Ecto neural progenitor cell (in vitro differentiated cells): ENCODE measurements at regions not wholly inside any gene's neighbourhood (a gene's known extent, or its start where the extent isn't known, plus 50 kb on each side); places are given as distances from the start of the nearest gene placed in this dataset.

ENCODE experiments used
- DNase-seq: peaks from one replicate; pipeline ENCODE4 v3.0.0-alpha.2; 2018; ENCODE audit warnings: low spot score

GRCh38 chr5:2206293-2207108 is 323.8 kb upstream of the IRX4 start:
- DNase-seq = peak; percentile 71

- peak; percentile 51 for DNase-seq
Measured at GRCh38 chr5:2205596-2206226, 323.0 kb upstream of the IRX4 start.

GRCh38 chr5:2205185-2205585 is 322.5 kb upstream of the IRX4 start:
- DNase-seq = no peak

- DNase-seq = peak; percentile 42
Measured at GRCh38 chr5:2204366-2205184, 321.9 kb upstream of the IRX4 start.

GRCh38 chr5:2203774-2204173 is 321.0 kb upstream of the IRX4 start:
- peak; percentile 16 for DNase-seq

GRCh38 chr5:2201832-2202231 is 319.1 kb upstream of the IRX4 start:
- DNase-seq = peak; percentile 20

- DNase-seq = no peak
Measured at GRCh38 chr5:2201421-2201820, 318.7 kb upstream of the IRX4 start.

GRCh38 chr5:2201011-2201410 is 318.3 kb upstream of the IRX4 start:
- peak; percentile 29 for DNase-seq

- peak; percentile 48 for DNase-seq
Measured at GRCh38 chr5:2200261-2200950, 317.7 kb upstream of the IRX4 start.

- peak; percentile 29 for DNase-seq
Measured at GRCh38 chr5:2199697-2200096, 317.0 kb upstream of the IRX4 start.

- DNase-seq = peak; percentile 49
Measured at GRCh38 chr5:2196989-2197619, 314.4 kb upstream of the IRX4 start.

GRCh38 chr5:2196416-2196815 is 313.7 kb upstream of the IRX4 start:
- peak; percentile 33 for DNase-seq

- DNase-seq = no peak
Measured at GRCh38 chr5:2194949-2195348, 312.2 kb upstream of the IRX4 start.

GRCh38 chr5:2194236-2194555 is 311.5 kb upstream of the IRX4 start:
- DNase-seq = no peak

- DNase-seq = peak; percentile 28
Measured at GRCh38 chr5:2193542-2194235, 311.0 kb upstream of the IRX4 start.

- DNase-seq = peak; percentile 19
Measured at GRCh38 chr5:2193142-2193541, 310.4 kb upstream of the IRX4 start.

- DNase-seq = peak; percentile 36
Measured at GRCh38 chr5:2192496-2192895, 309.8 kb upstream of the IRX4 start.

- peak; percentile 27 for DNase-seq
Measured at GRCh38 chr5:2191972-2192371, 309.2 kb upstream of the IRX4 start.

- DNase-seq = peak; percentile 20
Measured at GRCh38 chr5:2190549-2190948, 307.8 kb upstream of the IRX4 start.

- peak; percentile 23 for DNase-seq
Measured at GRCh38 chr5:2188661-2189060, 305.9 kb upstream of the IRX4 start.

GRCh38 chr5:2188137-2188536 is 305.4 kb upstream of the IRX4 start:
- no peak for DNase-seq
